ENCODE measurements at regions not wholly inside any gene's neighbourhood (a gene's known extent, or its start where the extent isn't known, plus 50 kb on each side); places are given as distances from the start of the nearest gene placed in this dataset.

DNA sequence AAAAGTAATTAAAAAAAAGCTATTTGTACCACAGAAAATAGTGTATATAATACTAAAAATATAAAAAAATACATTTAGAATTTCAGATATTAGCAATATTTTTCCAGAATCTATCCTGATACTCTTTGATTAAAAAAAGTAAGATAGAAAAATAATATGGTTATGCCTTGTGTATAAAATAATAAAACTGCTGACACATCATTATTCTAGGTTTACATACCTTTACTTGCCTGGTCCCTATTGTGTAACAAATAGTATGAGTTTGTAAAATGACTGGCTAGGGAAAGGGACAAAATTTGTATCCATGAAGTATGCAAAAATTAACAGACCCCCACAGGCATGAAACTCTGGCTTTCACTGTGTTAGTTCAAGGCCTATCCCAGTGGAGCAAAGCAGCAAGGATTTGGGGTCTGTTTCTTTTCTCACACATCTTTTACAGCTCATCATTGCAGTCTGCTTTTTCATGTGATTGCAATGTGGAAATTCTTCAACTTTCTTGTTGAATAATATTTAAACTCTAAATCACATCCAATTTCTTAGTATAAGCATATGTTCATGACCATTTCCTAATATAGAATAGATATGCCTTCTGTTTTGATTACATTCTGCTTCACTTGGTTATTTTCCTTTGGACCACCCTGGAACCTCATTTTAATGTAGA lies 136.7 kb upstream of the PCDH18 start:
- no peak for TF ChIP-seq POLR2A (IDR thresholded peaks at IDR 0.05; ENCODE audit: low read depth, low read length)
- TF ChIP-seq, protein P1, sequence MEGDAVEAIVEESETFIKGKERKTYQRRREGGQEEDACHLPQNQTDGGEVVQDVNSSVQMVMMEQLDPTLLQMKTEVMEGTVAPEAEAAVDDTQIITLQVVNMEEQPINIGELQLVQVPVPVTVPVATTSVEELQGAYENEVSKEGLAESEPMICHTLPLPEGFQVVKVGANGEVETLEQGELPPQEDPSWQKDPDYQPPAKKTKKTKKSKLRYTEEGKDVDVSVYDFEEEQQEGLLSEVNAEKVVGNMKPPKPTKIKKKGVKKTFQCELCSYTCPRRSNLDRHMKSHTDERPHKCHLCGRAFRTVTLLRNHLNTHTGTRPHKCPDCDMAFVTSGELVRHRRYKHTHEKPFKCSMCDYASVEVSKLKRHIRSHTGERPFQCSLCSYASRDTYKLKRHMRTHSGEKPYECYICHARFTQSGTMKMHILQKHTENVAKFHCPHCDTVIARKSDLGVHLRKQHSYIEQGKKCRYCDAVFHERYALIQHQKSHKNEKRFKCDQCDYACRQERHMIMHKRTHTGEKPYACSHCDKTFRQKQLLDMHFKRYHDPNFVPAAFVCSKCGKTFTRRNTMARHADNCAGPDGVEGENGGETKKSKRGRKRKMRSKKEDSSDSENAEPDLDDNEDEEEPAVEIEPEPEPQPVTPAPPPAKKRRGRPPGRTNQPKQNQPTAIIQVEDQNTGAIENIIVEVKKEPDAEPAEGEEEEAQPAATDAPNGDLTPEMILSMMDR (IDR thresholded peaks at IDR 0.05 in 2 of 3, conservative IDR thresholded peaks at IDR 0.05 in 1 of 3; ENCODE audit: control insufficient read depth in 2 of 3, extremely low read depth in 1 of 3, insufficient read depth in 1 of 3, low read depth in 3 of 3, low read length in 3 of 3) = no peak

Measured in GM12878 (cell line).